Gastrocnemius medialis (tissue), 4 donors: ENCODE measurements at regions not wholly inside any gene's neighbourhood (a gene's known extent, or its start where the extent isn't known, plus 50 kb on each side); places are given as distances from the start of the nearest gene placed in this dataset.

ENCODE experiments used
- CTCF ChIP-seq, 5 experiments: fragments of 450-650 bp in 3 of 5; fragments of 200-600 bp in 2 of 5; sonication (generic) in 2 of 5; IDR thresholded peaks in 4 of 5; conservative IDR thresholded peaks in 1 of 5; 1 replicate in 4 of 5; 2 replicates in 1 of 5; pipeline ENCODE4 v1.5.1; 2016 to 2019; ENCODE audit warnings: antibody characterized with exemption in 5 of 5, mild to moderate bottlenecking in 3 of 5, moderate library complexity in 3 of 5
- POLR2A ChIP-seq, 2 donors: fragments of 450-650 bp; IDR thresholded peaks; one replicate each; pipeline ENCODE4 v1.6.1; 2017; ENCODE audit warnings: antibody characterized with exemption in 2 of 2, mild to moderate bottlenecking in 2 of 2, moderate library complexity in 2 of 2

- TF ChIP-seq CTCF (IDR thresholded peaks at IDR 0.05 in 4 of 5, conservative IDR thresholded peaks at IDR 0.05 in 1 of 5): no peak
- no peak for TF ChIP-seq POLR2A (IDR thresholded peaks at IDR 0.05)
Measured at GRCh38 chr18:66393463-66393862, 210.4 kb downstream of the CDH19 start.
